ENCODE measurements at regions not wholly inside any gene's neighbourhood (a gene's known extent, or its start where the extent isn't known, plus 50 kb on each side); places are given as distances from the start of the nearest gene placed in this dataset.

DNA sequence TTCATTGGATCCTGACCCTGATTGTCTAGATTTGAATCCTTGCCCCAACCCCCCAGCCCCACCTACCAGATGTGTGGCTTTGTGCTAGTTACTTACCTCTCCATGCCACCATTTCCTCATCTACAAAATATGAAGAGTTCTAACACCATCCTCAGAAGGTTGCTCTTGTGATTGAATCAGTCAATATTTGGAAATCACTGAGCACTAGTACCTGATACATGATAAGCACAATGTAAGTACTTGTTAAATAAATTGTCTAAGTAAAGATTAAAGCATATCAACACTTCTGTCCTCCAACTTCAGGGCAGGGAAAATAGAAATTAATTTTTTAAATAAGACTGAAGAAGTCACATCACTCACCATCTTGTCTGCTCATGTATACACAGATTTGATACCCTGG, 249.6 kb upstream of the KLF3 start:
- Histone ChIP-seq H3K4ac (replicated peaks; ENCODE audit: insufficient read length, low read depth, low read length) (no peak overlapping the region), H3K18ac (ENCODE audit: extremely low read depth, low read length) (no peak overlapping the region), H3K23ac (ENCODE audit: insufficient read length) (no peak overlapping the region), H2BK5ac (ENCODE audit: low read depth, low read length) (no peak overlapping the region), H4K20me1 (replicated peaks in 1 of 2; ENCODE audit: control insufficient read depth in 1 of 2, insufficient read depth in 2 of 2, low read length in 2 of 2) (no peaks in the 10 kb centered on the region), H3K9ac (replicated peaks in 1 of 4; ENCODE audit: extremely low read depth in 1 of 4, low read depth in 3 of 4, low read length in 3 of 4) (no peak overlapping the region), H2BK120ac (replicated peaks; ENCODE audit: low read depth, low read length) (no peak overlapping the region), H2AFZ (ENCODE audit: low read length) (no peak overlapping the region), H2BK15ac (ENCODE audit: low read length) (no peak overlapping the region), H3K14ac (ENCODE audit: insufficient read length) (no peak overlapping the region), H2AK5ac (ENCODE audit: low read depth, low read length) (no peak overlapping the region), H3K79me2 (ENCODE audit: control insufficient read depth in 1 of 2, insufficient read depth in 2 of 2, low read length in 2 of 2) (no peaks in the 10 kb centered on the region), H3K79me1 (ENCODE audit: low read depth, low read length) (no peaks in the 10 kb centered on the region), H4K91ac (replicated peaks; ENCODE audit: insufficient read length, low read length) (no peak overlapping the region), H2BK20ac (ENCODE audit: low read length) (no peak overlapping the region), H3K27me3 (replicated peaks in 1 of 4; ENCODE audit: control insufficient read depth in 3 of 4, extremely low read depth in 1 of 4, insufficient read depth in 3 of 4, low read length in 3 of 4) (no peaks in the 10 kb centered on the region), H3K27ac (ENCODE audit: low read depth, low read length) (no peak overlapping the region), H4K5ac (ENCODE audit: insufficient read length, low read depth, low read length) (no peak overlapping the region), H3K9me3 (ENCODE audit: insufficient read depth in 2 of 2, low read depth in 1 of 2, low read length in 1 of 2) (peaks cover 0 to 3% of the 10 kb centered on the region in 2 experiments; a peak in 1 of 4 replicates), H3K4me3 (ENCODE audit: extremely low read depth in 1 of 4, insufficient read depth in 2 of 4, low read depth in 3 of 4, low read length in 4 of 4) (no peak overlapping the region), H3K4me2 (ENCODE audit: insufficient read depth in 1 of 2, low read depth in 2 of 2, low read length in 2 of 2) (no peak overlapping the region), H2BK12ac (ENCODE audit: low read depth, low read length) (no peak overlapping the region), H3K36me3 (ENCODE audit: control insufficient read depth in 2 of 4, insufficient read depth in 4 of 4, low read length in 3 of 4) (no peaks in the 10 kb centered on the region), H3K4me1 (replicated peaks in 1 of 4; ENCODE audit: control insufficient read depth in 3 of 4, insufficient read depth in 4 of 4, low read length in 3 of 4) (peaks cover 0 to 3% (median under 1%) of the 10 kb centered on the region in 4 experiments; a peak in 3 of 7 replicates), H3K23me2 (ENCODE audit: low read depth, low read length) (no peaks in the 10 kb centered on the region), H4K8ac (ENCODE audit: extremely low read depth, insufficient read depth, low read length) (no peak overlapping the region), H3K56ac (replicated peaks; ENCODE audit: insufficient read length, low read depth, low read length) (no peak overlapping the region)
- TF ChIP-seq JUN (IDR thresholded peaks at IDR 0.05; ENCODE audit: low read depth, low read length) (no peak), BACH1 (IDR thresholded peaks at IDR 0.05; ENCODE audit: low read length) (no peak), RFX5 (IDR thresholded peaks at IDR 0.05; ENCODE audit: borderline replicate concordance, low read depth, low read length) (no peak), NRF1 (IDR thresholded peaks at IDR 0.05; ENCODE audit: low read depth, low read length) (no peak)
- FAIRE-seq (no peak), DNase-seq (ENCODE audit: low read depth in 1 of 2, low spot score in 2 of 2) (no peak)
- CTCF ChIA-PET (ENCODE audit: partially characterized antibody), result no interaction called here
- POLR2A ChIA-PET (ENCODE audit: partially characterized antibody), result no interaction called here
